GM18517 (cell line): ENCODE measurements at regions not wholly inside any gene's neighbourhood (a gene's known extent, or its start where the extent isn't known, plus 50 kb on each side); places are given as distances from the start of the nearest gene placed in this dataset.

Source experiments
- ATAC-seq: cut with Tn5 transposase; IDR thresholded peaks from one replicate; pipeline ENCODE4 v1.9.1; 2021; ENCODE audit warnings: mild to moderate bottlenecking, moderate library complexity; ENCODE audit not compliant: unreplicated experiment

DNA sequence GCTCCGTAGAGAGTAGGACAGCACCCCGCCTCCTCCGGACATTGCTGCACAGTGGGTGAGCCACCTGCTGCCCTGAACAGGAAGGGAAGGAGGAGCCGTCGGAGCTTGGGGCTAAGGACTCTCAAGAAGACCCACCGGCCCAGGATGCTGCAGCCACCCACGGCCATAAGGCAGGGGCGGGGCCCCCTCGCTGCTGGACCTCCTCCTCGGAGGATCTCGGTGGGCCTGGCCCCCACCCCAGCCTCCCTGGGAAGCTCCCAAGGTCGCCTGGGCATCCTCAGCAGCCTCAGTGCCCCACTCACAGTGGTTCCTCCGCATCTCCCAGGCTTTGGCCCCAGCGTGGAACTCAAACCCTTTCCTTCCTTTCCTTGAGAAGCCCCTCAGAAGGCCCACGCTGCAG is 68.6 kb upstream of the DIO3 start:
- no peak for ATAC-seq

- no peak for ATAC-seq
Observed at GRCh38 chr14:101494826-101495225, 66.5 kb upstream of the DIO3 start.

- ATAC-seq, result no peak
Observed at GRCh38 chr14:101495284-101495683, 66.0 kb upstream of the DIO3 start.

- no peak for ATAC-seq
Observed at GRCh38 chr14:101495827-101496775, 65.2 kb upstream of the DIO3 start.

DNA sequence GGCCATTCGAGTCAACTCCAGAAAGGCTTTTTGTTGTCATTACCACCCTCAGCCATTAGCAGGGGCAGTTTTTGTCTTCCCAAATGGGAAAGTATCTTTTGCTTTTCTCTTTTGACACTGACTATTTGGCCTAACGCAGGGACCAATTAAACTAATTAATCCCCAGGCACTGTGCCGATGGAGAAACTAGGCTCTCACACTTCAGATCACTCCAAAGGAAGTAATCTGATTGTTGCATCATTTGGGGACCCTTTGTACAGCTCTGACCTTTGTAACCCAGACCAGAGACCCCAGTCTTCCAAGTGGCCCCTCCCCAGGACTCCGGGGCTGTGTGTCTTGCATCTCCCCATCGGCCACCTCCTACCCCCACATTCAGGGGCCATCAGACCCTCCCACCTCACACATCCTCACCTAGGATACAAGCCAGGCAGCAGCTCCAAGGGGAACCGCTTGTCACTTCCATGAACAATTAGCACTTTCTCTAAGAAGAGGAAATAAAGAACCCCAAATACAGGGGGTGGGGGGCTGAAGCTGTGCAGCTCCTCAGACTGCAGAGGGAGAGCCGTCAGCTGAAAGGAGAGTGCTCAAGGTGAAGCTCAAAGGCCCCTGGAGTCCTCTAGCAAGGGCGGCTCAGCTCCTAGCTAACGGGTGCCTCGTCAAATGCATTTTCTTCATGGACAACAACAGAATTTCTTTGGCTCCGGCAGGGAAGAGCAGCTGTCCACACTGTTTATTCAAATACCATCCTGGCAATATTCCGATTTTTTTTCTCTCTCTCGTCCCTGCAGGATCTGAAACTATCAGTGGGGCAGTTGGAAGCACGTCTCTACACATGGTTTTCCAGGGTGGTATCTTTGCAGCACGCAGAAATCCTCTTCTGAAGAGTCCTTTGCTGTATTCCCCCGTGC is 64.3 kb upstream of the DIO3 start:
- no peak for ATAC-seq

DNA sequence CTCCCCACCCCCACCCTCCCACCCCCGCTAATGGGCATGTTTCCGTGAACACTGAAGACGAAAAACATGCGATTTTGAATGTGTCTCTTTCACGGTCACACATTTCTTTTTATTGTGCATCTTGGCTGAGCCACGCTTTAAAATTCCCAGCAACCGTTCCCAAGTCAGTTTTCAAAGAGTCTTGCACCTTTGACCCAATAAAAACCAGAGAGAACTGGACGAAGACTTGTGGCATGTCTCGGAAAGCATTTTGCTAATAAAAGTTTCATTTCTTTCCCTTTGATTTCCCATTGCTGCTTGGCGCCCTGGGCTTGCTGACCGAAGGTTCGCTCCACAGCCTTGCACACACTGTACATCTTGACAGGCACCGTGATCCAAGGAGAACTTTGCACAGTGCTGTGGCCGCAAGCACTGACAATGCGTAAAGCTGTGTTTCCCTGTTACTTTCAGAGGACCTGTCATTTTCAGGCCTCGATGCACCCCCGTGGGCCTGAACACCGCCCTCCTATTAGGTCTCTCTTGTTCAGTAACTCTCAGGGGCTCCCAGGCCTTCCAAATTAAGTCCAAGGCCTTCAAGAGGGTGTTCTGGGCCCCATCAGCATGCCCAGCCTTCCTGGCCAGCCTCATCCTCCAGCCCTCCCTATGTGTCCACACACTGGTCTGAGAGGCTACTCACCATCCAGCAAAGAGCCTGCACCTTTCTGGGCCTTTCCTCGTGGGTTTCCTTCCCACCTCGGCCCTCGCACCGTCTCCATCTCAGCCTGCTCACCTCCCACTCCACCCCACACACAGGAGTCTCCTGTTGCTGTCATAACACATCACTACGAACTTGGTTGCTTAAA is 63.4 kb upstream of the DIO3 start:
- no peak for ATAC-seq

GRCh38 chr14:101498526-101498860 is 62.8 kb upstream of the DIO3 start:
- no peak for ATAC-seq

DNA sequence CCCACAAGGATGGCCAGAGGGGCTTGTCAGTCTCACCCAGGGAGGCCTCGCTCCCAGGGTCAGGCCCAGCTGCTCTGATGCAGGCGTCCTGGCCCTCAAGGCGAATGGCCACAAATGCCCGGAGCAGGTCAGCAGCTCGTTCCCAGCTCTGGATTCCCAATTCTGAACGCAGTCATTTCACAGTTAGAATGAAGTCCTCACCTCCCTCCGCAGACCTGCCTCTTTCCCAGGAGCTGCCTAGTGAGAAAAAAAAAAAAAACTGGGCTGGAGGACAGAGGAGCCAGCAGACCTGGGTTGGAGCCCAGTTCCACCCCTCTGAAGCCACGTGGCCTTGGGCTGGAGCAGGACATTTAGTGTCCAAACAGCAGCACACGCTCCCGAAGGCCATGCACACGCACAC is 62.2 kb upstream of the DIO3 start:
- ATAC-seq, result no peak

DNA sequence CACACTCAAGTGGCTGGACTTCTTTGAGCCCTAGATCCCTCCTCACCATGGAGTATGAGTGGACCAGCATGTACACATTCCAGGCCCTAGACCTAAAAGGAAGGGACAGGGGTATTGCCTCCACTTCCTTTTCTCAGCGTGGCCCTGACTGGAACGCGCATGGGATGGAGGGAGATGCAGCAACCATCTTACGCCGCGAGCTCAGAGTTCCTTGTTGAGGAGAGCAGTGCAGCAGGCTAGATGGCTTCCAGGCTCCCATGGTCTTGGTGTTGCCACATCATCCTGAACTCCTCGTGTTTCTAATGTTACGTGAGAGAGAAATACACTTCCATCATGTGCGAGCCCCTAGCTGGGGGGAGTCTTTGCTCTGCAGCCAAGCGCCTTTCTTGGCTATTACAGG is 61.8 kb upstream of the DIO3 start:
- no peak for ATAC-seq

- no peak for ATAC-seq
Observed at GRCh38 chr14:101500061-101500460, 61.2 kb upstream of the DIO3 start.

DNA sequence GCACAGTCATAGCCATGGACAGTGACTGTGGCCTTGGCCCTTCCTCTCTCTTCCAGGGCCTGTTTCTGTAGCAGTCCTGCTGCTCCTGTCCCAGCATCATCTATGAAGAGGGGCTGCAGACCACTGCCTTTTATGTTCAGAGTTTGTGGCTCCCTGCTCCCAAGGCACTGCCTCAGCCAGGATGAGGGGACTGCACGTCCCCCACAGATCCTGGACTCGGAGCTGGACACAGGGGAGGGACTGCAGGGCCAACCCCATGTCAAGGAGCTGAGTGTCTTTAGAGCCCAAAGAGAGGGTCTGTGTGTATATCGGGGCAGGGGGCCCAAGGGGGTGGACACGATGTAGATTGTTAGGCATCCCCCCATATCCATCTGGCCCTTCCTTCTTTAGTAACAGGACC is 60.6 kb upstream of the DIO3 start:
- no peak for ATAC-seq

- ATAC-seq, result no peak
Observed at GRCh38 chr14:101501341-101501740, 60.0 kb upstream of the DIO3 start.

DNA sequence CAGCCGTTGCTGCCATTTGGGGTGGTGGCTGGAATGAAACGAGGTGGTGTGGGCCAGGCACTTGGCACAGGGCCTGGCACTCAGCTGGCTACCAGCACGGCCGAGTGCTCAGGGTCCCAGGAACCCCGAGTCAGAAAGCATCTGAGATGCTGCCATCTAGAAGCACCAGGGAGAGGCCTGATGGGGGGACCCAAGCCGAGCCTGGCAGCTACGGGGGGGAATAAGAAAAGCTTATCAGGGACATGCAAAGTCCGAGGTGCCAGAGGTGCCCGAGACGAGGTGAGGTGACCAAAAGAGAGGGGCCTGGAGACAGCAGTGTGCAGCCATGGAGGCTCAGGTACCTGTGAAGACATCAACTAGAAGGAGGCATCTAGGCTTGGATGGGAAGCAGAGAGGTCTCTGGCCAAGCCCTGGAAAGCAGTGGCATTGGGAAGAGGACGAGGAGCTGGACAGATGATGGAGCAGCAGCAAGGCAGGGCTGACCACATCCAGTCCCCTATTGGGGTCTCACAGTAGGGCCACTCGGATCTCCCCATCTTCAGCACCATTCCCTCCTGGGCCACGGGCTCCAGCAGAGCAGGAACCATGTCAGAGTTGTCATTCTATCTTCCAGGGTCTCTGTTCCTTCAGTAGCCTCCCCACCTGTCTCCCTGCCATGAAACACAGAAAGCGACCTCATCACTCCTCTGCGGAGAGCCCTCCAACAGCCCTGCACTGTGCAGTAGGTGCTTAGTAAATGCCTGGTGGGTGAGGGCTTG is 59.3 kb upstream of the DIO3 start:
- no peak for ATAC-seq

DNA sequence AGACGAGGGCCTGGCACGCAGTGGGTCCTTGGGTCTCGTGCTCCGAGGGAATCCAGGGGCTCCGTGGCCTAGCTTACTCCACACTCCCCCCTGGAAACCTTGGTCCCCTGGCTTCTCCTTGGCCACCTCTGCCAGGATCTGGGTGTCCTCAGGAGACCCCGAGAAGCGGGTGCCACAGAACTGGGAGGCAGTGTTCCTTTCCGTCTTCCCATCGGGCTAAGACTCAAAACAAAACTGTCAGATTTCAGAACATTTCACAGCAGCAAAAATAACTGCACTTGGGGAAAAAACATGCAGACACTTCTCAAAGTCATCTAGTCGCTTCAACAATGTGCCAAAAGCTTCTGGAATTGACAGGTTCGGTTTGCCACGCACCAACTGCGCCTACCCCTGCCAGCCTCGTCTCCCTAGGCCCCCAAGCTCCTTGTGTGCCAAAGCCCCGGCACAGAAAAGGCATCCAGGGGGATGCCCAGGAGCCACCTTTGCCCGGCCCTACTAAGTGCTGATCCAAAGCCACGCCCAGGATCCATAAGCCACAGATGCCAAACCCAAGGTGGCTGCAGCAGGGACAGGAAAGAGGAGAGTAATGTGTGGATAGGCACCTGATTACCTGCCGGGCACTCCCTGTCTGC is 58.4 kb upstream of the DIO3 start:
- no peak for ATAC-seq

- ATAC-seq, result no peak
Observed at GRCh38 chr14:101503431-101504095, 57.7 kb upstream of the DIO3 start.

DNA sequence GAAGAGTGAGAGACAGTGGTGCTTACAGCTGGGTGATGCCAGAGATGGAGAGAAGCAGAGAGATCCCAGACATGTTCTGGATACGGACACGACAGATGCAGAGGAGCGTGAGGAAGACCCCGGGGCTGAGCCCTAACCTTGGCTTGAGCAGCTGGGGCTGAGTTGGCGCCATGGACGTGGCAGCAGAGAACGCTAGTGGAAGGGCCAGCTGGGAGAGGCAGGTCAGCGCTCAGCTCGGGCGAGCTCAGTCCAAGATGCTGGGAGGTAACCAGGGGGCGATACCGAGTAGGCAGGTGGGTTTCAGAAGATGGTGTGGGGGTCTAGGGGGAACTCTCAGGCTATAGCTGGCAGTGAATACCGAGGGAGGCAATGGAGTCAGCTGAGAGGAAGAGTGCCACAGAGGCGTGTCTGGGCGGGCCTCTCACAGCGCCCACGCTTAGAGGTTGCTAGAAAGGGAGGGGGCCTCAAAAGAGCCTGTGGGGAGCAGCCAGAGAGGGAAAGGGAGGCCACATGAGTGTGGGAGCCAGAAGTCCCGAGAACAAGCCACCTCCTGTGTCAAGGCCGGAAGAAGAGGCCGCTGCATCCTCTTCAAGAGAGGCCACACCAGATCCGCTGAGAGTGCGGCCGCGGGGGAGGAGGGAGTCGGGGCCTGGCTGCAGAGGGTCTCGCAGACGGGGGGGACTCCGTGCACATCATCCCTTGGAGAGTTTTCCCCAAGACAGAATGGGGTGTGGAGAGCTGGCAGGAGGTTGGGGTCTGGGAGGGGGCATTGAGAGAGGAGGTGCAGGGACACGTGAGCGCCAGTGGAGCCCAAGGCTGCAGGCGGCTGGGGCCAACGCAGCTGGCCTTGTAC is 57.0 kb upstream of the DIO3 start:
- ATAC-seq, result no peak

GRCh38 chr14:101505236-101505970 is 55.9 kb upstream of the DIO3 start:
- ATAC-seq, result no peak
